HCT116 (cell line): ENCODE measurements at regions not wholly inside any gene's neighbourhood (a gene's known extent, or its start where the extent isn't known, plus 50 kb on each side); places are given as distances from the start of the nearest gene placed in this dataset.

Experiments used
- ATAC-seq: fragments of 200-7000 bp; cut with Tn5 transposase; 2 replicates; pipeline ENCODE4 v1.9.1; 2020; ENCODE audit warnings: mild to moderate bottlenecking, moderate library complexity
- BruUV-seq: library from RNA; stranded (reverse); fragments of 400-500 nt; replicated peaks from 2 replicates; lab custom pipeline; 2021; lab: Mats Ljungman, UMichigan
- CTCF ChIA-PET: fragments of 300-600 bp; sonication (Branson Sonifier 250); formaldehyde crosslinking; loops from one replicate; lab custom pipeline; 2021; ENCODE audit warnings: antibody characterized with exemption; lab: Charles Lee
- POLR2A ChIA-PET: fragments of 300-600, 350-600 bp; sonication (Branson Sonifier 250); formaldehyde crosslinking; loops from one replicate; lab custom pipeline; 2021; ENCODE audit warnings: antibody characterized with exemption; lab: Charles Lee
- RAD21 ChIA-PET, 2 experiments: fragments of 300-600 bp; sonication (Branson Sonifier 250); formaldehyde crosslinking; loops; one replicate each; lab custom pipeline; 2023; ENCODE audit warnings: low total read pairs in 2 of 2; ENCODE audit not compliant: uncharacterized antibody in 2 of 2, unreplicated experiment in 2 of 2, low non-redundant PET in 1 of 2; lab: Charles Lee
- DNase-seq: peaks from one replicate; pipeline ENCODE4 v3.0.0-alpha.2; 2010; ENCODE audit warnings: low read depth, low spot score
- H2AFZ ChIP-seq: fragments of 200-600 bp; shearing (Covaris generic), sonication (generic); 2 replicates; pipeline ENCODE4 v1.6.1; 2017; ENCODE audit warnings: low read depth, mixed run types, mixed read lengths, antibody characterized with exemption, low read length; ENCODE audit not compliant: poor library complexity, severe bottlenecking
- H3K27ac ChIP-seq: 2 replicates; pipeline ENCODE4 v1.5.1; 2012; ENCODE audit warnings: low read depth, low read length
- H3K27me3 ChIP-seq: fragments of 200-600 bp; sonication (generic); 2 replicates; pipeline ENCODE4 v1.6.1; 2016; ENCODE audit warnings: mixed run types, low read length, mixed read lengths; ENCODE audit not compliant: insufficient read depth
- H3K36me3 ChIP-seq, 2 experiments: fragments of 200-500 bp in 1 of 2; fragments of 200-600 bp in 1 of 2; sonication (Bioruptor generic) in 1 of 2; sonication (generic) in 1 of 2; 2 replicates each; pipeline versions ENCODE4 v1.5.1 to v1.6.1; 2014 to 2016; ENCODE audit warnings: low read length in 2 of 2, inconsistent platforms in 1 of 2, mixed read lengths in 1 of 2, mixed run types in 1 of 2; ENCODE audit not compliant: insufficient read depth in 2 of 2, control insufficient read depth in 1 of 2
- H3K4me1 ChIP-seq, 2 experiments: fragments of 200-600 bp in 1 of 2; sonication (generic) in 1 of 2; 2 replicates each; pipeline versions ENCODE4 v1.5.1 to v1.6.1; 2012 to 2017; ENCODE audit warnings: low read length in 2 of 2, inconsistent platforms in 1 of 2, mild to moderate bottlenecking in 1 of 2, mixed read lengths in 1 of 2, mixed run types in 1 of 2, moderate library complexity in 1 of 2; ENCODE audit not compliant: insufficient read depth in 2 of 2, control insufficient read depth in 1 of 2
- H3K4me2 ChIP-seq: fragments of 200-600 bp; sonication (generic); 2 replicates; pipeline ENCODE4 v1.6.1; 2017; ENCODE audit warnings: mixed run types, low read length, mixed read lengths
- H3K4me3 ChIP-seq, 2 experiments: fragments of 200-600 bp in 1 of 2; sonication (generic) in 1 of 2; replicated peaks in 1 of 2; 2 replicates each; pipeline ENCODE4 v1.5.1; 2011 to 2016; ENCODE audit warnings: low read length in 2 of 2, control low read depth in 1 of 2, low read depth in 1 of 2, mild to moderate bottlenecking in 1 of 2, mixed read lengths in 1 of 2, mixed run types in 1 of 2
- H3K79me2 ChIP-seq: fragments of 200-600 bp; sonication (generic); 2 replicates; pipeline ENCODE4 v1.6.1; 2017; ENCODE audit warnings: mild to moderate bottlenecking, mixed run types, low read length, moderate library complexity, mixed read lengths; ENCODE audit not compliant: insufficient read depth
- H3K9ac ChIP-seq: fragments of 200-600 bp; sonication (generic); 2 replicates; pipeline ENCODE4 v1.6.1; 2016; ENCODE audit warnings: low read length, mixed read lengths
- H3K9me2 ChIP-seq: fragments of 200-600 bp; sonication (generic), shearing (Covaris generic); 2 replicates; pipeline ENCODE4 v1.6.1; 2017; ENCODE audit warnings: mixed run types, mild to moderate bottlenecking, moderate library complexity; ENCODE audit not compliant: insufficient read depth
- H3K9me3 ChIP-seq, 2 experiments: fragments of 200-500 bp in 1 of 2; fragments of 200-600 bp in 1 of 2; sonication (Bioruptor generic) in 1 of 2; sonication (generic) in 1 of 2; 2 replicates each; pipeline ENCODE4 v1.6.1; 2014 to 2017; ENCODE audit warnings: low read length in 2 of 2, mixed read lengths in 2 of 2, inconsistent platforms in 1 of 2, low read depth in 1 of 2, mild to moderate bottlenecking in 1 of 2, mixed run types in 1 of 2, moderate library complexity in 1 of 2; ENCODE audit not compliant: control insufficient read depth in 1 of 2, insufficient read depth in 1 of 2
- H4K20me1 ChIP-seq: fragments of 200-600 bp; sonication (generic), shearing (Covaris generic); 2 replicates; pipeline ENCODE4 v1.6.1; 2017; ENCODE audit warnings: mixed run types, mild to moderate bottlenecking, moderate library complexity; ENCODE audit not compliant: insufficient read depth
- CBX3 ChIP-seq: IDR thresholded peaks from 2 replicates; pipeline ENCODE4 v1.6.1; 2012; ENCODE audit warnings: low read depth
- CTCF ChIP-seq, 3 experiments: fragments of 200-600 bp in 1 of 3; sonication (generic) in 1 of 3; IDR thresholded peaks in 2 of 3; conservative IDR thresholded peaks in 1 of 3; 2 replicates each; pipeline ENCODE4 v1.5.1; 2012 to 2017; ENCODE audit warnings: low read depth in 2 of 3, low read length in 2 of 3, antibody characterized with exemption in 1 of 3, borderline replicate concordance in 1 of 3, control low read depth in 1 of 3, mild to moderate bottlenecking in 1 of 3, mixed read lengths in 1 of 3, mixed run types in 1 of 3, moderate library complexity in 1 of 3; ENCODE audit not compliant: insufficient read depth in 1 of 3
- ELF1 ChIP-seq: IDR thresholded peaks from 2 replicates; pipeline ENCODE4 v1.6.1; 2012; ENCODE audit warnings: low read depth, borderline replicate concordance
- EZH2phosphoT487 ChIP-seq: fragments of 200-600 bp; IDR thresholded peaks from 2 replicates; pipeline ENCODE4 v1.6.1; 2018; ENCODE audit warnings: antibody characterized with exemption, borderline replicate concordance
- FOSL1 ChIP-seq: IDR thresholded peaks from 2 replicates; pipeline ENCODE4 v1.6.1; 2012; ENCODE audit warnings: low read depth
- JUND ChIP-seq: IDR thresholded peaks from 2 replicates; pipeline ENCODE4 v1.6.1; 2012
- MAX ChIP-seq: IDR thresholded peaks from 2 replicates; pipeline ENCODE4 v1.6.1; 2012
- POLR2AphosphoS5 ChIP-seq: IDR thresholded peaks from 2 replicates; pipeline ENCODE4 v1.6.1; 2011; ENCODE audit warnings: mild to moderate bottlenecking, low read depth, low read length, moderate library complexity
- RAD21 ChIP-seq: IDR thresholded peaks from 2 replicates; pipeline ENCODE4 v1.6.1; 2012; ENCODE audit warnings: low read depth, mild to moderate bottlenecking
- REST ChIP-seq: IDR thresholded peaks from 2 replicates; pipeline ENCODE4 v1.6.1; 2012; ENCODE audit warnings: low read depth
- SIN3A ChIP-seq: IDR thresholded peaks from 2 replicates; pipeline ENCODE4 v1.6.1; 2012; ENCODE audit warnings: low read depth
- SRF ChIP-seq: IDR thresholded peaks from 2 replicates; pipeline ENCODE4 v1.6.1; 2012; ENCODE audit warnings: low read depth
- YY1 ChIP-seq: IDR thresholded peaks from 2 replicates; pipeline ENCODE4 v1.6.1; 2011; ENCODE audit warnings: low read length, low read depth, moderate library complexity, mild to moderate bottlenecking; ENCODE audit not compliant: insufficient replicate concordance; ENCODE audit errors: extremely low read depth
- ZFX ChIP-seq: fragments of 450-650 bp; IDR thresholded peaks from 2 replicates; pipeline ENCODE4 v1.6.1; 2017
- ZNF274 ChIP-seq: fragments of 200-500 bp; sonication (Bioruptor generic); IDR thresholded peaks from 2 replicates; pipeline ENCODE4 v1.6.1; 2014; ENCODE audit warnings: mild to moderate bottlenecking, low read depth, low read length, inconsistent platforms
- intact Hi-C: fragments of 100-400 bp; cut with micrococcal nuclease; formaldehyde crosslinking; loops from 2 replicates; pipeline ENCODE4 v1.10.0; 2022

- H3K4me3 ChIP-seq = no peak overlapping the region
- H3K79me2 ChIP-seq = no peaks in the 10 kb centered on the region
- no peak overlapping the region for H3K27ac ChIP-seq
- H3K9me3 ChIP-seq = no peaks in the 10 kb centered on the region
- DNase-seq = no peak
- TF ChIP-seq FOSL1 (no peak), CBX3 (no peak), JUND (no peak), REST (no peak), POLR2AphosphoS5 (no peak), RAD21 (no peak), EZH2phosphoT487 (no peak), MAX (no peak), ZNF274 (no peak), SIN3A (no peak), CTCF (IDR thresholded peaks at IDR 0.05 in 2 of 3, conservative IDR thresholded peaks at IDR 0.05 in 1 of 3; ENCODE audit: borderline replicate concordance in 1 of 3, insufficient read depth in 1 of 3, low read depth in 2 of 3, low read length in 2 of 3) (no peak), ELF1 (no peak), SRF (no peak), YY1 (no peak), ZFX (no peak; the same call in 1 of the 2 replicates)
- intact Hi-C loops = no loop called here
- no TSS peak for BruUV-seq
- H2AFZ ChIP-seq = no peak overlapping the region
- ChIA-PET RAD21 (interaction anchor here in 1 of 2 experiments (1.1 kb wide), 1 partner anchor 310 kb away, joined by 3 read pairs; no protein-coding TSS in a partner anchor), CTCF (interaction anchor here (1.2 to 3.5 kb wide), 2 partner anchors 266 to 310 kb away, joined by 3 to 13 read pairs; no protein-coding TSS in a partner anchor), POLR2A (no interaction called here)
- no peak overlapping the region for H3K9ac ChIP-seq
- H3K27me3 ChIP-seq = no peaks in the 10 kb centered on the region
- H3K9me2 ChIP-seq = no peaks in the 10 kb centered on the region
- no peaks in the 10 kb centered on the region; a peak in 1 of 4 replicates for H3K4me1 ChIP-seq
- no peaks in the 10 kb centered on the region for H4K20me1 ChIP-seq
- no peaks in the 10 kb centered on the region for H3K36me3 ChIP-seq
- H3K4me2 ChIP-seq = no peak overlapping the region
- ATAC-seq = no peak
Measured at GRCh38 chr15:62783303-62783957, 259.1 kb upstream of the TPM1 start.
